ENCODE measurements at regions not wholly inside any gene's neighbourhood (a gene's known extent, or its start where the extent isn't known, plus 50 kb on each side); places are given as distances from the start of the nearest gene placed in this dataset. TPM values are rescaled to one million over a fixed set of nuclear protein-coding genes. Genes with fewer than 3 reads are reported as not detected.
"Not testable (repeated sequence)": the region's sequence is repeated elsewhere in the genome, so short reads cannot be mapped to it uniquely, and the experiment has no call there.

DNA sequence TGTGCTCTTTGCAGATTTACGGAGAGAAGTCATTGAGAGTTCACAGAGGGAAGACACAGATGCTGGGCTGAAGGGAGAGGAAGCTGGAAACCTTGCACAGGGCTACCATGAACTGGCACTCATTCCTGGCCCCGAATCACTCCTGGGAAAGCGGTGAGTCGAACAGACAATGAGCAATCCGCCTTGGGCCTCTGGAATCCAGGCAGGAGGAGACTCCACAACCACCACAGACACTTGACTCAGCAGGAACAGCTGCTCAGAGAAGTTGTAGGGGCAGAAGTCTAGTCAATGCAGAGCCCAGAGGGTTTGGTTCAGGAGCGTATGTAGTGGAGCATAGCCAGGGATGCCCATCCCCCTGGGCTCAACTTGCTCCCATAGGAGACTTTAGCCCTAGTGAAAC, 62.8 kb upstream of the GRIA3 start:
- no peak overlapping the region for H3K4me3 ChIP-seq (ENCODE audit: low read depth in 1 of 3, low read length in 3 of 3)
- H3K4me1 ChIP-seq (ENCODE audit: control insufficient read depth in 4 of 4, insufficient read depth in 4 of 4, low read length in 3 of 4) = no peaks in the 10 kb centered on the region
- no peaks in the 10 kb centered on the region for H3K27me3 ChIP-seq (ENCODE audit: control insufficient read depth in 4 of 4, insufficient read depth in 4 of 4, low read length in 3 of 4)
- H3K9ac ChIP-seq (ENCODE audit: low read depth in 1 of 2, low read length in 2 of 2) = no peak overlapping the region
- no peaks in the 10 kb centered on the region for H3K9me3 ChIP-seq (ENCODE audit: control insufficient read depth in 4 of 4, low read length in 3 of 4)
- TF ChIP-seq JUND (IDR thresholded peaks at IDR 0.05) (no peak), YY1 (IDR thresholded peaks at IDR 0.05) (no peak), FOXA1 (IDR thresholded peaks at IDR 0.05) (no peak)
- TF ChIP-seq, protein P1, sequence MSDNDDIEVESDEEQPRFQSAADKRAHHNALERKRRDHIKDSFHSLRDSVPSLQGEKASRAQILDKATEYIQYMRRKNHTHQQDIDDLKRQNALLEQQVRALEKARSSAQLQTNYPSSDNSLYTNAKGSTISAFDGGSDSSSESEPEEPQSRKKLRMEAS (IDR thresholded peaks at IDR 0.05) = no peak
- no peaks in the 10 kb centered on the region for H3K36me3 ChIP-seq (ENCODE audit: control insufficient read depth in 4 of 4, insufficient read depth in 3 of 4, low read depth in 1 of 4, low read length in 3 of 4)
- WGBS = 95% methylated on average over 6 of the region's 6 CpGs
- H3K27ac ChIP-seq (ENCODE audit: low read depth in 1 of 2, low read length in 2 of 2) = no peak overlapping the region
- no peak for DNase-seq (ENCODE audit: low spot score)

DNA sequence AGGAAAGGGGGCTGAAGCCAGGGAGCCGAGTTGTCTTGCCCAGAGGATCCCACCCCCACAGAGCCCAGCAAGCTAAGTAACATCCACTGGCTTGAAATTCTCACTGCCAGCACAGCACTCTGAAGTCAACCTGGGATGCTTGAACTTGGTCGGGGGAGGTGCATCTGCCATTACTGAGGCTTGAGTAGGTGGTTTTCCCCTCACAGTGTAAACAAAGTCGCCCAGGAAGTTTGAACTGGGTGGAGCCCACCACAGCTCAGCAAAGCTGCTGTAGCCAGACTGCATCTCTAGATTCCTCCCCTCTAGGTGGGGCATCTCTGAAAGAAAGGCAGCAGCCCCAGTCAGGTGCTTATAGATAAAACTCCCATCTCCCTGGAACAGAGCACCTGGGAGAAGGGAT, 54.3 kb upstream of the GRIA3 start:
- H3K9me3 ChIP-seq (ENCODE audit: control insufficient read depth in 4 of 4, low read length in 3 of 4); H3K27ac ChIP-seq (ENCODE audit: low read depth in 1 of 2, low read length in 2 of 2); H3K9ac ChIP-seq (ENCODE audit: low read depth in 1 of 2, low read length in 2 of 2); DNase-seq (ENCODE audit: low spot score); H3K4me3 ChIP-seq (ENCODE audit: low read depth in 1 of 3, low read length in 3 of 3); H3K36me3 ChIP-seq (ENCODE audit: control insufficient read depth in 4 of 4, insufficient read depth in 3 of 4, low read depth in 1 of 4, low read length in 3 of 4); H3K4me1 ChIP-seq (ENCODE audit: control insufficient read depth in 4 of 4, insufficient read depth in 4 of 4, low read length in 3 of 4); H3K27me3 ChIP-seq (ENCODE audit: control insufficient read depth in 4 of 4, insufficient read depth in 4 of 4, low read length in 3 of 4): not testable (repeated sequence)
- WGBS = 78% methylated on average over 3 of the region's 3 CpGs

Small RNAs in the stretch of these regions (small RNA-seq; reads per million reads assigned to genes)
- not detected for gene MIR3672
- not detected for gene RF00012
